GM23338 (cell line): ENCODE measurements at regions not wholly inside any gene's neighbourhood (a gene's known extent, or its start where the extent isn't known, plus 50 kb on each side); places are given as distances from the start of the nearest gene placed in this dataset.

Experiments
- ATAC-seq: fragments of 200-7000 bp; cut with Tn5 transposase; 3 replicates; pipeline ENCODE4 v1.9.1; 2020
- DNase-seq: peaks from one replicate; pipeline ENCODE4 v3.0.0-alpha.2; 2015; ENCODE audit warnings: low spot score
- H2AFZ ChIP-seq: fragments of 200-600 bp; sonication (generic); 2 replicates; pipeline ENCODE4 v1.8.0; 2016; ENCODE audit warnings: antibody characterized with exemption, mild to moderate bottlenecking, moderate library complexity
- H3F3A ChIP-seq: fragments of 200-600 bp; sonication (generic); replicated peaks from 2 replicates; pipeline ENCODE4 v1.8.0; 2017; ENCODE audit warnings: antibody characterized with exemption, mixed run types, low read depth
- H3K27ac ChIP-seq: fragments of 200-600 bp; sonication (generic); 2 replicates; pipeline ENCODE4 v1.6.1; 2016; ENCODE audit warnings: low read depth
- H3K27me3 ChIP-seq: fragments of 200-600 bp; sonication (generic); 2 replicates; pipeline ENCODE4 v1.8.0; 2016; ENCODE audit warnings: mild to moderate bottlenecking, mixed run types, moderate library complexity; ENCODE audit not compliant: insufficient read depth
- H3K36me3 ChIP-seq: fragments of 200-600 bp; sonication (generic); 2 replicates; pipeline ENCODE4 v1.8.0; 2016; ENCODE audit warnings: mild to moderate bottlenecking; ENCODE audit not compliant: insufficient read depth
- H3K4me1 ChIP-seq: fragments of 200-600 bp; sonication (generic); 2 replicates; pipeline ENCODE4 v1.8.0; 2016; ENCODE audit warnings: mild to moderate bottlenecking, moderate library complexity; ENCODE audit not compliant: insufficient read depth
- H3K4me2 ChIP-seq: fragments of 200-600 bp; sonication (generic); 2 replicates; pipeline ENCODE4 v1.7.1; 2017; ENCODE audit warnings: mixed run types
- H3K4me3 ChIP-seq: fragments of 200-600 bp; sonication (generic); 2 replicates; pipeline ENCODE4 v1.6.1; 2016; ENCODE audit warnings: mixed run types
- H3K79me2 ChIP-seq: fragments of 200-600 bp; sonication (generic); replicated peaks from 2 replicates; pipeline ENCODE4 v1.8.0; 2017; ENCODE audit warnings: mild to moderate bottlenecking; ENCODE audit not compliant: insufficient read depth
- H3K9me2 ChIP-seq: fragments of 200-600 bp; sonication (generic); 2 replicates; pipeline ENCODE4 v1.8.0; 2017; ENCODE audit not compliant: insufficient read depth
- H4K20me1 ChIP-seq: fragments of 200-600 bp; sonication (generic); replicated peaks from 2 replicates; pipeline ENCODE4 v1.8.0; 2017; ENCODE audit warnings: mild to moderate bottlenecking; ENCODE audit not compliant: insufficient read depth
- H3K27ac Mint-ChIP-seq: 2 replicates; pipeline ENCODE4 v1.8.0; 2020; ENCODE audit warnings: inconsistent platforms, mild to moderate bottlenecking, moderate library complexity, mixed read lengths
- H3K27me3 Mint-ChIP-seq: 3 replicates; pipeline ENCODE4 v1.8.0; 2022; ENCODE audit warnings: low read depth, mild to moderate bottlenecking, moderate library complexity, mixed read lengths, inconsistent platforms; ENCODE audit not compliant: insufficient read depth, poor library complexity
- H3K36me3 Mint-ChIP-seq: 3 replicates; pipeline ENCODE4 v1.8.0; 2021; ENCODE audit warnings: low read depth, mild to moderate bottlenecking, inconsistent platforms, moderate library complexity, mixed read lengths
- H3K4me1 Mint-ChIP-seq: 3 replicates; pipeline ENCODE4 v1.8.0; 2020; ENCODE audit warnings: mild to moderate bottlenecking, inconsistent platforms, mixed read lengths
- H3K4me3 Mint-ChIP-seq: 3 replicates; pipeline ENCODE4 v1.8.0; 2021; ENCODE audit warnings: moderate library complexity, mild to moderate bottlenecking, inconsistent platforms, mixed read lengths
- H3K9me3 Mint-ChIP-seq: 3 replicates; pipeline ENCODE4 v1.8.0; 2020; ENCODE audit warnings: moderate library complexity, mild to moderate bottlenecking, inconsistent platforms, mixed read lengths
- CTCF ChIP-seq, 2 experiments: fragments of 200-600 bp in 1 of 2; sonication (generic) in 1 of 2; conservative IDR thresholded peaks; 2 replicates each; pipeline versions ENCODE4 v1.5.1 to v1.6.1; 2016 to 2017; ENCODE audit warnings: antibody characterized with exemption in 2 of 2, low read depth in 2 of 2, mild to moderate bottlenecking in 2 of 2, moderate library complexity in 1 of 2
- ETS1 ChIP-seq: IDR thresholded peaks from 2 replicates; pipeline ENCODE4 v1.6.1; 2016; ENCODE audit warnings: antibody characterized with exemption
- EZH2 ChIP-seq: fragments of 200-600 bp; sonication (generic); IDR thresholded peaks from one replicate; pipeline ENCODE4 v1.8.0; 2017; ENCODE audit warnings: antibody characterized with exemption, mild to moderate bottlenecking, low read depth; ENCODE audit not compliant: unreplicated experiment
- EZH2phosphoT487 ChIP-seq: fragments of 200-600 bp; sonication (generic); IDR thresholded peaks from one replicate; pipeline ENCODE4 v1.8.1; 2018; ENCODE audit warnings: antibody characterized with exemption; ENCODE audit not compliant: unreplicated experiment
- JUNB ChIP-seq: IDR thresholded peaks from one replicate; pipeline ENCODE4 v1.6.1; 2016; ENCODE audit warnings: antibody characterized with exemption; ENCODE audit not compliant: unreplicated experiment
- NANOG ChIP-seq: IDR thresholded peaks from 2 replicates; pipeline ENCODE4 v1.6.1; 2016; ENCODE audit warnings: antibody characterized with exemption, borderline replicate concordance
- POLR2AphosphoS5 ChIP-seq: IDR thresholded peaks from 2 replicates; pipeline ENCODE4 v1.6.1; 2016; ENCODE audit warnings: antibody characterized with exemption, low read depth
- STAT1 ChIP-seq: IDR thresholded peaks from one replicate; pipeline ENCODE4 v1.6.1; 2016; ENCODE audit warnings: antibody characterized with exemption; ENCODE audit not compliant: unreplicated experiment

GRCh38 chrX:142742581-142742980 lies 283.1 kb upstream of the SPANXN4 start:
- TF ChIP-seq NANOG (no peak), JUNB (no peak), STAT1 (no peak), ETS1 (no peak), EZH2phosphoT487 (no peak), POLR2AphosphoS5 (no peak), EZH2 (no peak)
- no peak overlapping the region for H3K27ac Mint-ChIP-seq
- Histone ChIP-seq H3K27ac (no peak overlapping the region), H2AFZ (no peak overlapping the region), H3K79me2 (no peaks in the 10 kb centered on the region), H3K27me3 (no peaks in the 10 kb centered on the region), H3K36me3 (no peaks in the 10 kb centered on the region), H3K4me2 (no peak overlapping the region), H3K9me2 (no peaks in the 10 kb centered on the region), H3F3A (no peaks in the 10 kb centered on the region), H4K20me1 (no peaks in the 10 kb centered on the region), H3K4me1 (no peaks in the 10 kb centered on the region), H3K4me3 (no peak overlapping the region)
- H3K27me3 Mint-ChIP-seq, result no peaks in the 10 kb centered on the region
- H3K9me3 Mint-ChIP-seq, result peaks cover 10% of the 10 kb centered on the region; the same call in 2 of the 3 replicates
- ATAC-seq (no peak), DNase-seq (no peak)
- H3K36me3 Mint-ChIP-seq, result no peaks in the 10 kb centered on the region
- H3K4me3 Mint-ChIP-seq, result no peak overlapping the region
- no peaks in the 10 kb centered on the region for H3K4me1 Mint-ChIP-seq

GRCh38 chrX:142733327-142733726 lies 292.4 kb upstream of the SPANXN4 start:
- TF ChIP-seq CTCF (conservative IDR thresholded peaks at IDR 0.05; ENCODE audit: low read depth in 2 of 2), result no peak
- no peak for TF ChIP-seq EZH2phosphoT487
- TF ChIP-seq JUNB, result no peak
- H2AFZ ChIP-seq, result no peak overlapping the region
- no peaks in the 10 kb centered on the region for H4K20me1 ChIP-seq
- Mint-ChIP-seq H3K9me3 (peaks cover 10% of the 10 kb centered on the region), H3K4me1 (no peaks in the 10 kb centered on the region), H3K36me3 (peaks cover 2% of the 10 kb centered on the region; the same call in 1 of the 3 replicates), H3K27me3 (no peaks in the 10 kb centered on the region), H3K4me3 (no peak overlapping the region), H3K27ac (no peak overlapping the region)
- no peaks in the 10 kb centered on the region for H3K9me2 ChIP-seq
- H3K4me2 ChIP-seq, result no peak overlapping the region
- no peaks in the 10 kb centered on the region for H3K4me1 ChIP-seq
- H3K79me2 ChIP-seq, result no peaks in the 10 kb centered on the region
- H3F3A ChIP-seq, result no peaks in the 10 kb centered on the region
- no peak for DNase-seq
- H3K36me3 ChIP-seq, result no peaks in the 10 kb centered on the region
- no peak overlapping the region for H3K27ac ChIP-seq
- no peaks in the 10 kb centered on the region for H3K27me3 ChIP-seq
- ATAC-seq, result no peak
- H3K4me3 ChIP-seq, result no peak overlapping the region
